WERI-Rb-1 (cell line): ENCODE measurements at regions not wholly inside any gene's neighbourhood (a gene's known extent, or its start where the extent isn't known, plus 50 kb on each side); places are given as distances from the start of the nearest gene placed in this dataset.

Experiments used
- DNase-seq: peaks from one replicate; pipeline ENCODE4 v3.0.0-alpha.2; 2020
- H3K27ac ChIP-seq: fragments of 250-450 bp; sonication (Bioruptor Pico); 2 replicates; pipeline ENCODE4 v1.5.1; 2020; ENCODE audit warnings: mild to moderate bottlenecking, moderate library complexity
- H3K27me3 ChIP-seq: fragments of 250-450 bp; sonication (Bioruptor Pico); 2 replicates; pipeline ENCODE4 v1.5.1; 2021; ENCODE audit warnings: mild to moderate bottlenecking, low read depth, moderate library complexity; ENCODE audit not compliant: insufficient read depth, severe bottlenecking
- H3K36me3 ChIP-seq: fragments of 250-450 bp; sonication (Bioruptor Pico); 2 replicates; pipeline ENCODE4 v1.5.1; 2020; ENCODE audit warnings: mild to moderate bottlenecking, moderate library complexity
- H3K4me3 ChIP-seq: 2 replicates; pipeline ENCODE4 v1.5.1; 2011; ENCODE audit warnings: low read depth, mild to moderate bottlenecking, control low read depth, low read length
- H3K9me3 ChIP-seq: fragments of 250-450 bp; sonication (Bioruptor Pico); 2 replicates; pipeline ENCODE4 v1.5.1; 2021; ENCODE audit warnings: mild to moderate bottlenecking, moderate library complexity; ENCODE audit not compliant: severe bottlenecking
- CTCF ChIP-seq: IDR thresholded peaks from 2 replicates; pipeline ENCODE4 v1.5.1; 2011; ENCODE audit warnings: low read depth, mild to moderate bottlenecking, control low read depth, inconsistent platforms, low read length

- DNase-seq, result no peak
These were observed 218.5 kb downstream of the PHETA1 start for GRCh38 chr12:111150360-111150759.

GRCh38 chr12:111149299-111149698, 219.6 kb downstream of the PHETA1 start:
- Histone ChIP-seq H3K36me3 (no peaks in the 10 kb centered on the region), H3K27me3 (no peaks in the 10 kb centered on the region), H3K4me3 (no peak overlapping the region), H3K27ac (no peak overlapping the region), H3K9me3 (no peaks in the 10 kb centered on the region)
- TF ChIP-seq CTCF, result 0 out of 2 replicates have a peak, but pooled peaks have one; percentile 6
- DNase-seq, result no peak

More at GRCh38 chr12:111150360-111150759, 218.5 kb downstream of the PHETA1 start:
- no peaks in the 10 kb centered on the region for H3K27me3 ChIP-seq
- no peaks in the 10 kb centered on the region for H3K36me3 ChIP-seq
- no peak overlapping the region for H3K4me3 ChIP-seq
- no peaks in the 10 kb centered on the region for H3K9me3 ChIP-seq
- H3K27ac ChIP-seq, result no peak overlapping the region
- no peak for TF ChIP-seq CTCF

- Histone ChIP-seq H3K4me3 (no peak overlapping the region), H3K27me3 (no peaks in the 10 kb centered on the region), H3K27ac (no peak overlapping the region), H3K9me3 (no peaks in the 10 kb centered on the region), H3K36me3 (no peaks in the 10 kb centered on the region)
- TF ChIP-seq CTCF, result no peak
- no peak for DNase-seq
These were observed 220.9 kb downstream of the PHETA1 start for GRCh38 chr12:111148005-111148404.

- TF ChIP-seq CTCF, result no peak
- no peaks in the 10 kb centered on the region for H3K9me3 ChIP-seq
- no peaks in the 10 kb centered on the region for H3K27me3 ChIP-seq
- DNase-seq, result no peak
- H3K4me3 ChIP-seq, result no peak overlapping the region
- H3K27ac ChIP-seq, result no peak overlapping the region
- H3K36me3 ChIP-seq, result no peaks in the 10 kb centered on the region
These were observed 222.9 kb upstream of the MYL2 start for GRCh38 chr12:111143271-111143670.

GRCh38 chr12:111141205-111141604, 220.8 kb upstream of the MYL2 start:
- Histone ChIP-seq H3K27ac (no peak overlapping the region), H3K27me3 (no peaks in the 10 kb centered on the region), H3K36me3 (no peaks in the 10 kb centered on the region), H3K4me3 (no peak overlapping the region), H3K9me3 (no peaks in the 10 kb centered on the region)
- no peak for TF ChIP-seq CTCF
- no peak for DNase-seq

- TF ChIP-seq CTCF, result 0 out of 2 replicates have a peak, but pooled peaks have one; percentile 1
These were observed 217.6 kb upstream of the MYL2 start for GRCh38 chr12:111138016-111138415.

More at GRCh38 chr12:111138016-111138415, 217.6 kb upstream of the MYL2 start:
- Histone ChIP-seq H3K27ac (no peak overlapping the region), H3K9me3 (peaks cover 10% of the 10 kb centered on the region), H3K4me3 (no peak overlapping the region), H3K27me3 (no peaks in the 10 kb centered on the region), H3K36me3 (no peaks in the 10 kb centered on the region)
- DNase-seq, result no peak
